GM19025 (cell line): ENCODE measurements at regions not wholly inside any gene's neighbourhood (a gene's known extent, or its start where the extent isn't known, plus 50 kb on each side); places are given as distances from the start of the nearest gene placed in this dataset.

Source experiments
- ATAC-seq: cut with Tn5 transposase; IDR thresholded peaks from one replicate; pipeline ENCODE4 v1.9.1; 2021; ENCODE audit warnings: mild to moderate bottlenecking, low read depth, moderate library complexity; ENCODE audit not compliant: unreplicated experiment

- no peak for ATAC-seq
Observed at GRCh38 chr10:30256084-30256483, 93.0 kb downstream of the MTPAP start.

- no peak for ATAC-seq
Observed at GRCh38 chr10:30254926-30255325, 94.2 kb downstream of the MTPAP start.

GRCh38 chr10:30248728-30249127 lies 100.3 kb downstream of the MTPAP start:
- ATAC-seq: no peak

GRCh38 chr10:30247704-30248103 lies 101.4 kb downstream of the MTPAP start:
- no peak for ATAC-seq

DNA sequence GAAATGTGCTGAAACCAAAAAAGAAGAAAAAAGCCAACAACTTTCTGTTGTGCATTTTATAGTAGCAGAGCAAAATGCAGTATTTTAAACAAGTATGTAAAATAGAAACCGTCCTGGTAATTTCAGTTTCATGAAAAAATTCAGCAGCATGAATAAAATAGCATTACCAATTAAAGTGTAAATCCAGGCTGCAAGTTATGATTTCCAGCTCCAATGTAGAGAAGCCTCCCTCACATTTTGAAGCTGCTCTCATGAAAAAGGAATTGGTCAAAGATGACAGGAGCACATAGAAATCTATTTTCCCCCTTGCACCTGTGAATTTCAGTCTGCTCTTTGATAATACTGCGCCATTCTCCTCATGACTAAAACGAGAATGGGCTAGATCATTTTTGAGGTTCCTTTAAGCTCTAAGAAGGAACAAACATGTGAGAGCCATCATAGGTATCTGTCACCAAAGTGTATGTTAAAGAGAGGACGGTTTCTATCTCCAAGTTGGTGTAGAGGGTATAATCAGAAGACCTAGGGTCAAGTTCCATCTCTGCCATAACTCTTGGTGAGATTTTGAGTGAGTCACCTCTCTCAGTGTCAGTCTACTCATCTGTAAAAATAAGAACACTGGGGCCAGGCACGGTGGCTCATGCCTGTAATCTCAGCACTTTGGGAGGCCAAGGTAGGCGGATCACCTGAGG lies 107.5 kb downstream of the MTPAP start:
- ATAC-seq: no peak

DNA sequence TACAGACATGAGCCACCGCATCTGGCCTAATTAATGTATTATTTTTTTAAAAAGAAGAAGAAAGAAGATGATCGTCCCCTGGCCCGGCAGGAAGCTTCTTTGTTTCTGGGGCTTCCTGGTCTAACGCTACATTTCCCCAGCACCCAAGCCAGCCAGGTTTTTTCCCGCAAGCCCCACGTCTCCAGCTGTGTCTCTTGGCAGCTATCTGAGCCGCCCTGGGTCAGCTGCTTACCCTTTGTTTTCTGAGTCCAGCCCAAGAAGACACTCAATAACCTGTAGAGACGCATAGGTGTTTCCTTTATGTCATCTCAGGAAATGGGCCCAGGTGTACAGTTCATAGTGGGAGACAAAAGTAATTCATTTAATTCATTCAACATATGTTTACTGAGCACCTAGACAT lies 110.2 kb downstream of the MTPAP start:
- no peak for ATAC-seq

DNA sequence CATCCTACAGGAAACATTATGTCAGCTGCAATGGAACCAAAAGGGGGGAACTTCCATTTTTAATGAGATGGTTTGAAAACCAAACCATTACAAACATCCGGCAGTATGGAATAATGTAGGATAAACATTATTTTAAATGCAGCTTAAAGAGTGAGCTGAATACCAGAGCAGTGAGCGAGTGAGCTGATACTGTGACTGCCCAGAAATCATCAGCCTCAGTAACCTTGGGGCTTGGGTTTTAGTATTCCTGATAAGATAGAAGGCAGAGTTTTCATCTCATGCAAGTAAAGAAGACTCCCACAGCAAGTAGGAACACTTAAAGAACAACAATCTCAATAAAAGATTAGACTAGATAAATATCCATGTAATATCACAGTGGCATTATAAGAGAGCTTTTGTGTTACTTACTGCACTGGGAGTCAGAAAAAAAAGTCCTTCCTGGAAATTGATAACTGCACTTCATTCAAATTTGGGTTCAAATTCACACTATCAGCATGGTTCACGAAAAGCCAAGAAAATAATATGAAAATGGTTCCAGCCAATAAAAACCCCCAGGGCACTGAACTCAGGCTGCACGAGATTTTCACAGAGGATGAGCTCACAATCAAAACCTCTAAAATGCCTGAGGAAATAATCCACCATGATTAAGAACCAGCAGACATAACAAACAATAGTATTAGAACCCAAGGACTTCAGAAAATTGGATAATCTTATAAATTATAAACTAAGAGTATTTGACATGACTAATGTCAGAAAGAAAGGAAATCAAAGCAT lies 115.7 kb downstream of the MTPAP start:
- no peak for ATAC-seq

GRCh38 chr10:30231709-30232108 lies 117.4 kb downstream of the MTPAP start:
- ATAC-seq: no peak

DNA sequence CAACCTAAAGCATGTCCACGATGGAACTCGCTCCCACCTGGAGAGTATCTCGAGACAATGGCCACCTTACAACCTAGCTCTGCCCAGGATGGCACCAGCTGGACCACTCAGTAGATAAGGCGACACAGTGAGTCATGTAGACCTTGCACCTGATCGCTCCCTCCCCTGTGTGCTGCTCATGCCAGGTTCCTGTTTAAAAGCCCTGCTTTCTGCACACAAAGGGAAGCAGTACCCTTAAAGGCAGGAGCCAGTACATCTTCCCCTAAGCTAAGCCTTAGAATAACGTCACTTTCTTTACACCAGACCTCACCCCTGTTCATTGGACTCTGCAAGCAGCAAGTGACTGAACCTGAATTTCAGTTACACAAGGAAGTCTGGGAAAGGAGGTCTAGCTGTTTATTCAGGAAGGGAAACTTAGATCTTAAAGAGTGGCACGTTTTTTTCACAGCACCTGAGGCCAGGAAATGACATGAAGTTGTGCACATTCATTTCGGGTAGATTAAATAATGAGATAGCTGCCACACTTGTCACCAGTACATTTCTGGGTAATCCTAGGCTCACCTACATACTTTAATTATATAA lies 117.9 kb downstream of the MTPAP start:
- no peak for ATAC-seq

- no peak for ATAC-seq
Observed at GRCh38 chr10:30229536-30229935, 119.5 kb downstream of the MTPAP start.

DNA sequence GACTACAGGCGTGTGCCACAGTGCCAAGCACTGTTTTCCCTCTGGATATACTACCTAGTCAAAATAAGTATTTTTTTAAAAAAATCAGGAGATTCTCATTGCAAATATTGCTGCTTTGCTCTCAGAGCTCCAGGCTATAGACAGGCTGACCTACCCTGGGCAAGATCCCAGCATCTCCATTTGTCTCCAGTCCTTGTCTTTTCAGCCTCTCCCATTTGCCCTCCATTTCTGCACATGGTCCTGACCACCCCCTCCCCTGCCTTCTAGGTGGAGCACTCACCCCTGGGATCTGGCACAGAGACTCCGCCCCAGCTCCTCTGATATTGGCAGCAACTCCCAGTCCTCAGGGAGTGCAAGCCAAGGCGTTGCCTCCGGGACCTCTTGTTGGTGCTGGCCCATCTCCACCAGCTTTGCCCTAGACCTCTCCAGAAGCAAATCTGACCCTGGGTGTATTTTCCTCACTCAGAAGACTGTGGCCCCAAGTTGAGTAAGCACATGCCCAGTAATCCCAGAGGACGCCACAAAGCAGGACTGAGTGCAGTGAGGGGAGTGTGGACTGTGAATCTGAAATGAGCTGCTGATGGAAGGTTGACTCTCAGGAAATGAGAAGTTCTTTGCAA lies 120.6 kb downstream of the MTPAP start:
- ATAC-seq: no peak

- no peak for ATAC-seq
Observed at GRCh38 chr10:30227481-30227880, 121.6 kb downstream of the MTPAP start.

DNA sequence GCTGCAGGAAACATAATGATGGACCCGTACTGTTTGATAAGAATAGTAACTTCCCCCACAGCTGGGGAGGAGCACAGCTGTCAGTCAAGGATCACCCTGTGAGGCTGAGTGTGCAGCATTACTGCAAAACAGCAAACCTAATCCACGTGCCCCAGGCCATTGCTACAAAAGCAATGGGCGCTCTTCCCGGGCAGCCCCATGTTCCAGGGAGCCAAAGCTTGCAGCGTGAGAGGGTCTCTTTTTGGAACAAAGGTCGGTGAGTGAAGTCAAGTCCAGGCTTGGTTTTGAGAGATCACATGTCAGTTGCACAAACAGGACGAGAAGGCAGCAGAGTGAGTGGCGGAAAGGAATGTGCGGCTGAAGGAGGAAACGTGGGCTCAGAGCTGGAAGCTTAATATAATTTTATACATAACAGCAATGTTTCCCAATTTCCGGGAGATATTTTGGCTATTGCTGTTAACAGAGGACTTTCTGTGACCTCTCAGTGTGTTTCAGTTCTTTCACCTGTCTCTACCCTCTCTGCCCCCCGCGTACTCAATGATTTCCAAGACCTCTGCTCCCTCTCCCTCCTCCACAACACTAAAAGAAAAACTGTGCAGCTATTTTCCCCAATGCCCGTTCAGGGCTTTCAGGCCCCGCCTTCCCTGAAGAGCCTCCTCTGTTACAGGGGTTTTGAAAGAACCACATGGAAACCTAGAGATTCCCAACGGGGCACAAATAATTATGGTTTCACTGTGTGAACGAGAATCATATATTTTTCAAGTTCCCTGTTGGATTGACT lies 128.9 kb downstream of the MTPAP start:
- no peak for ATAC-seq

- no peak for ATAC-seq
Observed at GRCh38 chr10:30216821-30217220, 132.3 kb downstream of the MTPAP start.

GRCh38 chr10:30215623-30216022 lies 133.5 kb downstream of the MTPAP start:
- no peak for ATAC-seq

GRCh38 chr10:30215141-30215540 lies 133.9 kb downstream of the MTPAP start:
- no peak for ATAC-seq

DNA sequence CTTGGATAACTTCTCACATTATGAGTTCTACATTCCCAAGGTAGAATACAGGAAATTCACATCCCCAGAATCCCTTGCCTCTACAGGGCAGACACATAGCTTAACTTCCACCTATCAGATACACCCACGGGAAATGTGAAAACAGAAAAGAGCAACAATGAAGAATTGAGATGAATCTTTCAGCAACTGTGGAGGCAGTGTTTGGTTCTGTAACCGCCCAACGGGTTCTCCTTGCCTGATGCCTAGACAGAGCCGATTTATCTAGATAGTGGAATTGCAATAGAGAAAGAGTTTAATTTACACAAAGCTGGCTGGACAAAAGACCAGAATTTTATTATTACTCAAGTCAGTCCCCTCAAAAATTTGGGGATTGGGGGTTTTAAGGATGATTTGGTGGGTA lies 138.8 kb downstream of the MTPAP start:
- no peak for ATAC-seq

GRCh38 chr10:30208330-30208729 lies 140.7 kb downstream of the MTPAP start:
- ATAC-seq: no peak

DNA sequence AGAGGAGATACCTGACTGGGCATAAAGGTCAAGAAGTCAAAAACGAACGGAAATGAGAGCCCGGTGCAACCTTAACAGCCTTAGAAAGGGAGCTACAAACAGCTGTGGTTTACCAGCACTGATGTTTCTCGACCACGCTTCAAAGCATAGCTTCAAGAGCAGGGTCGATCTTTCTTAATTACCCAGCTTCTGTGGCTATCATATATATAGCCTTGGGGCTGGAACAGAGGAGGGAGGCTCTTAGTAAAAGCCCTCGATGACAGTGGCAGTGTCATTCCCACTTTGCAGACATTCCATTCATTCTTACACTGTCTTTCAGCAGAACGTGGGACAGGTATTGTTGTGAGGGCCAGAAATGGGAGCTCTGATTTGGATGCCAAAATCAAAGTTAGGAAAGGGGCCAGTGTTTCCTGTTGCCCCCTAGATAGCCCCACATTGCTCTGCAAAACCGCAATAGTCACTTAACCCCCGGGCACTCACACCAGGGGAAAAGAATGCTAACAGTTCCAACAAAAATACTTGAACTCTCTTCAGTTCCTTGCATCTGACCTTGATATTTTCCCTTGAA lies 141.5 kb downstream of the MTPAP start:
- no peak for ATAC-seq

- ATAC-seq: no peak
Observed at GRCh38 chr10:30200017-30200415, 140.6 kb upstream of the JCAD start.
